GM23338 (cell line): ENCODE measurements at regions not wholly inside any gene's neighbourhood (a gene's known extent, or its start where the extent isn't known, plus 50 kb on each side); places are given as distances from the start of the nearest gene placed in this dataset.

ENCODE experiments used
- CREB1 ChIP-seq: fragments of 250-450 bp; sonication (Bioruptor Pico); IDR thresholded peaks from 2 replicates; pipeline ENCODE4 v1.5.0; 2020; ENCODE audit warnings: low read depth, mild to moderate bottlenecking, moderate library complexity
- JUNB ChIP-seq: IDR thresholded peaks from one replicate; pipeline ENCODE4 v1.6.1; 2016; ENCODE audit warnings: antibody characterized with exemption; ENCODE audit not compliant: unreplicated experiment
- NANOG ChIP-seq: IDR thresholded peaks from 2 replicates; pipeline ENCODE4 v1.6.1; 2016; ENCODE audit warnings: antibody characterized with exemption, borderline replicate concordance
- POLR2AphosphoS5 ChIP-seq: IDR thresholded peaks from 2 replicates; pipeline ENCODE4 v1.6.1; 2016; ENCODE audit warnings: antibody characterized with exemption, low read depth
- STAT1 ChIP-seq: IDR thresholded peaks from one replicate; pipeline ENCODE4 v1.6.1; 2016; ENCODE audit warnings: antibody characterized with exemption; ENCODE audit not compliant: unreplicated experiment
- ZNF114 ChIP-seq: fragments of 250-450 bp; sonication (Bioruptor Pico); IDR thresholded peaks from 2 replicates; pipeline ENCODE4 v1.5.0; 2020; ENCODE audit warnings: mild to moderate bottlenecking, moderate library complexity
- ZNF331 ChIP-seq: fragments of 250-450 bp; sonication (Bioruptor Pico); IDR thresholded peaks from 2 replicates; pipeline ENCODE4 v1.5.0; 2020; ENCODE audit warnings: low read depth, mild to moderate bottlenecking, moderate library complexity
- TF ChIP-seq, protein P1 (sequence below): fragments of 250-450 bp; sonication (Bioruptor Pico); IDR thresholded peaks from 2 replicates; pipeline ENCODE4 v1.5.0; 2020; ENCODE audit warnings: mild to moderate bottlenecking, moderate library complexity
- TF ChIP-seq, protein P2 (sequence below): IDR thresholded peaks from 2 replicates; pipeline ENCODE4 v1.6.1; 2016; ENCODE audit warnings: antibody characterized with exemption
- TF ChIP-seq, protein P3 (sequence below), 2 experiments: fragments of 200-600 bp in 1 of 2; sonication (generic) in 1 of 2; conservative IDR thresholded peaks; 2 replicates each; pipeline versions ENCODE4 v1.5.1 to v1.6.1; 2016 to 2017; ENCODE audit warnings: antibody characterized with exemption in 2 of 2, low read depth in 2 of 2, mild to moderate bottlenecking in 2 of 2, moderate library complexity in 1 of 2

DNA sequence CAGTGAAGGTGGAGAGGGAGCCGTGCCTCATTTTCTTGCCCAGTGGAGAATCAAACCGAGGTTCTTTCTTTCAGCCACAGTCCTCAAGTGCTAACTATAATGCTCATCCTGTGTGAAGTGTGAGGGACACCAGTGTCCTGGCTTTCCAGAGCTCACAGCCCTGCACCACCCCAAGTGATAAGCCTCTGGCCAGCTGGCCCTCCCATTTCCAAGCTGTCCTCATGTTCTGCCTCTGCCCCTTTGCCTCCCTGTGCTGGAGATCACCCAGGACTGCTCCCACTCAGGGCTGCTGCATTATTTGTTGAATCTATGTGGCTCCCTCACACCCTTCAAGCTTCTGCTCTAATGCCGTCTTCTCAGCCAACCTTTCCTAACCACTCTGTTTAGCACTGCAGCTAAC lies 224.5 kb upstream of the TUT7 start (continued):
- TF ChIP-seq, protein P1, sequence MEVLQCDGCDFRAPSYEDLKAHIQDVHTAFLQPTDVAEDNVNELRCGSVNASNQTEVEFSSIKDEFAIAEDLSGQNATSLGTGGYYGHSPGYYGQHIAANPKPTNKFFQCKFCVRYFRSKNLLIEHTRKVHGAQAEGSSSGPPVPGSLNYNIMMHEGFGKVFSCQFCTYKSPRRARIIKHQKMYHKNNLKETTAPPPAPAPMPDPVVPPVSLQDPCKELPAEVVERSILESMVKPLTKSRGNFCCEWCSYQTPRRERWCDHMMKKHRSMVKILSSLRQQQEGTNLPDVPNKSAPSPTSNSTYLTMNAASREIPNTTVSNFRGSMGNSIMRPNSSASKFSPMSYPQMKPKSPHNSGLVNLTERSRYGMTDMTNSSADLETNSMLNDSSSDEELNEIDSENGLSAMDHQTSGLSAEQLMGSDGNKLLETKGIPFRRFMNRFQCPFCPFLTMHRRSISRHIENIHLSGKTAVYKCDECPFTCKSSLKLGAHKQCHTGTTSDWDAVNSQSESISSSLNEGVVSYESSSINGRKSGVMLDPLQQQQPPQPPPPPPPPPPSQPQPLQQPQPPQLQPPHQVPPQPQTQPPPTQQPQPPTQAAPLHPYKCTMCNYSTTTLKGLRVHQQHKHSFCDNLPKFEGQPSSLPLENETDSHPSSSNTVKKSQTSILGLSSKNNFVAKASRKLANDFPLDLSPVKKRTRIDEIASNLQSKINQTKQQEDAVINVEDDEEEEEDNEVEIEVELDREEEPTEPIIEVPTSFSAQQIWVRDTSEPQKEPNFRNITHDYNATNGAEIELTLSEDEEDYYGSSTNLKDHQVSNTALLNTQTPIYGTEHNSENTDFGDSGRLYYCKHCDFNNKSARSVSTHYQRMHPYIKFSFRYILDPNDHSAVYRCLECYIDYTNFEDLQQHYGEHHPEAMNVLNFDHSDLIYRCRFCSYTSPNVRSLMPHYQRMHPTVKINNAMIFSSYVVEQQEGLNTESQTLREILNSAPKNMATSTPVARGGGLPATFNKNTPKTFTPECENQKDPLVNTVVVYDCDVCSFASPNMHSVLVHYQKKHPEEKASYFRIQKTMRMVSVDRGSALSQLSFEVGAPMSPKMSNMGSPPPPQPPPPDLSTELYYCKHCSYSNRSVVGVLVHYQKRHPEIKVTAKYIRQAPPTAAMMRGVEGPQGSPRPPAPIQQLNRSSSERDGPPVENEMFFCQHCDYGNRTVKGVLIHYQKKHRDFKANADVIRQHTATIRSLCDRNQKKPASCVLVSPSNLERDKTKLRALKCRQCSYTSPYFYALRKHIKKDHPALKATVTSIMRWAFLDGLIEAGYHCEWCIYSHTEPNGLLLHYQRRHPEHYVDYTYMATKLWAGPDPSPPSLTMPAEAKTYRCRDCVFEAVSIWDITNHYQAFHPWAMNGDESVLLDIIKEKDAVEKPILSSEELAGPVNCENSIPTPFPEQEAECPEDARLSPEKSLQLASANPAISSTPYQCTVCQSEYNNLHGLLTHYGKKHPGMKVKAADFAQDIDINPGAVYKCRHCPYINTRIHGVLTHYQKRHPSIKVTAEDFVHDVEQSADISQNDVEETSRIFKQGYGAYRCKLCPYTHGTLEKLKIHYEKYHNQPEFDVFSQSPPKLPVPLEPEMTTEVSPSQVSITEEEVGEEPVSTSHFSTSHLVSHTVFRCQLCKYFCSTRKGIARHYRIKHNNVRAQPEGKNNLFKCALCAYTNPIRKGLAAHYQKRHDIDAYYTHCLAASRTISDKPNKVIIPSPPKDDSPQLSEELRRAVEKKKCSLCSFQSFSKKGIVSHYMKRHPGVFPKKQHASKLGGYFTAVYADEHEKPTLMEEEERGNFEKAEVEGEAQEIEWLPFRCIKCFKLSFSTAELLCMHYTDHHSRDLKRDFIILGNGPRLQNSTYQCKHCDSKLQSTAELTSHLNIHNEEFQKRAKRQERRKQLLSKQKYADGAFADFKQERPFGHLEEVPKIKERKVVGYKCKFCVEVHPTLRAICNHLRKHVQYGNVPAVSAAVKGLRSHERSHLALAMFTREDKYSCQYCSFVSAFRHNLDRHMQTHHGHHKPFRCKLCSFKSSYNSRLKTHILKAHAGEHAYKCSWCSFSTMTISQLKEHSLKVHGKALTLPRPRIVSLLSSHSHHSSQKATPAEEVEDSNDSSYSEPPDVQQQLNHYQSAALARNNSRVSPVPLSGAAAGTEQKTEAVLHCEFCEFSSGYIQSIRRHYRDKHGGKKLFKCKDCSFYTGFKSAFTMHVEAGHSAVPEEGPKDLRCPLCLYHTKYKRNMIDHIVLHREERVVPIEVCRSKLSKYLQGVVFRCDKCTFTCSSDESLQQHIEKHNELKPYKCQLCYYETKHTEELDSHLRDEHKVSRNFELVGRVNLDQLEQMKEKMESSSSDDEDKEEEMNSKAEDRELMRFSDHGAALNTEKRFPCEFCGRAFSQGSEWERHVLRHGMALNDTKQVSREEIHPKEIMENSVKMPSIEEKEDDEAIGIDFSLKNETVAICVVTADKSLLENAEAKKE = no peak
- no peak for TF ChIP-seq CREB1 (CRISPR knock-in tag)
- no peak for TF ChIP-seq NANOG
- TF ChIP-seq ZNF331 (CRISPR knock-in tag) = no peak
- TF ChIP-seq POLR2AphosphoS5 = no peak
- TF ChIP-seq, protein P2, sequence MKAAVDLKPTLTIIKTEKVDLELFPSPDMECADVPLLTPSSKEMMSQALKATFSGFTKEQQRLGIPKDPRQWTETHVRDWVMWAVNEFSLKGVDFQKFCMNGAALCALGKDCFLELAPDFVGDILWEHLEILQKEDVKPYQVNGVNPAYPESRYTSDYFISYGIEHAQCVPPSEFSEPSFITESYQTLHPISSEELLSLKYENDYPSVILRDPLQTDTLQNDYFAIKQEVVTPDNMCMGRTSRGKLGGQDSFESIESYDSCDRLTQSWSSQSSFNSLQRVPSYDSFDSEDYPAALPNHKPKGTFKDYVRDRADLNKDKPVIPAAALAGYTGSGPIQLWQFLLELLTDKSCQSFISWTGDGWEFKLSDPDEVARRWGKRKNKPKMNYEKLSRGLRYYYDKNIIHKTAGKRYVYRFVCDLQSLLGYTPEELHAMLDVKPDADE = no peak
- no peak for TF ChIP-seq JUNB
- TF ChIP-seq STAT1 = no peak
- TF ChIP-seq, protein P3, sequence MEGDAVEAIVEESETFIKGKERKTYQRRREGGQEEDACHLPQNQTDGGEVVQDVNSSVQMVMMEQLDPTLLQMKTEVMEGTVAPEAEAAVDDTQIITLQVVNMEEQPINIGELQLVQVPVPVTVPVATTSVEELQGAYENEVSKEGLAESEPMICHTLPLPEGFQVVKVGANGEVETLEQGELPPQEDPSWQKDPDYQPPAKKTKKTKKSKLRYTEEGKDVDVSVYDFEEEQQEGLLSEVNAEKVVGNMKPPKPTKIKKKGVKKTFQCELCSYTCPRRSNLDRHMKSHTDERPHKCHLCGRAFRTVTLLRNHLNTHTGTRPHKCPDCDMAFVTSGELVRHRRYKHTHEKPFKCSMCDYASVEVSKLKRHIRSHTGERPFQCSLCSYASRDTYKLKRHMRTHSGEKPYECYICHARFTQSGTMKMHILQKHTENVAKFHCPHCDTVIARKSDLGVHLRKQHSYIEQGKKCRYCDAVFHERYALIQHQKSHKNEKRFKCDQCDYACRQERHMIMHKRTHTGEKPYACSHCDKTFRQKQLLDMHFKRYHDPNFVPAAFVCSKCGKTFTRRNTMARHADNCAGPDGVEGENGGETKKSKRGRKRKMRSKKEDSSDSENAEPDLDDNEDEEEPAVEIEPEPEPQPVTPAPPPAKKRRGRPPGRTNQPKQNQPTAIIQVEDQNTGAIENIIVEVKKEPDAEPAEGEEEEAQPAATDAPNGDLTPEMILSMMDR (conservative IDR thresholded peaks at IDR 0.05; ENCODE audit: low read depth in 2 of 2) = no peak
- no peak for TF ChIP-seq ZNF114
